AG04450 (cell line): ENCODE measurements at regions not wholly inside any gene's neighbourhood (a gene's known extent, or its start where the extent isn't known, plus 50 kb on each side); places are given as distances from the start of the nearest gene placed in this dataset.

Experiments used
- CTCF ChIA-PET: fragments of 300-600, 350-600 bp; formaldehyde crosslinking; extraction: SDS; loops from one replicate; lab custom pipeline; 2022; ENCODE audit warnings: antibody characterized with exemption, inconsistent platforms; lab: Charles Lee
- POLR2A ChIA-PET: fragments of 350-600 bp; formaldehyde crosslinking; extraction: SDS; loops from one replicate; lab custom pipeline; 2021; ENCODE audit warnings: antibody characterized with exemption, inconsistent platforms; lab: Yijun Ruan, JAX
- DNase-seq: peaks from one replicate; pipeline ENCODE4 v3.0.0-alpha.2; 2011; ENCODE audit warnings: low read depth, low spot score
- H3K27ac ChIP-seq: one replicate; pipeline ENCODE4 v1.5.1; 2012; ENCODE audit warnings: low read depth, low read length, control low read depth
- H3K27me3 ChIP-seq: one replicate; pipeline ENCODE4 v1.6.0; 2012; ENCODE audit warnings: low read length; ENCODE audit not compliant: control insufficient read depth, insufficient read depth
- H3K4me3 ChIP-seq: 2 replicates; pipeline ENCODE4 v1.5.1; 2011; ENCODE audit warnings: mild to moderate bottlenecking, low read depth, low read length, control low read depth
- H3K9me3 ChIP-seq: 2 replicates; pipeline ENCODE4 v1.5.1; 2012; ENCODE audit warnings: low read length; ENCODE audit not compliant: control insufficient read depth, insufficient read depth
- TF ChIP-seq, protein P1 (sequence below): IDR thresholded peaks from 2 replicates; pipeline ENCODE4 v1.5.1; 2011; ENCODE audit warnings: low read depth, low read length, control low read depth, inconsistent platforms

GRCh38 chr15:45827275-45827674 lies 192.4 kb downstream of the SQOR start:
- TF ChIP-seq, protein P1, sequence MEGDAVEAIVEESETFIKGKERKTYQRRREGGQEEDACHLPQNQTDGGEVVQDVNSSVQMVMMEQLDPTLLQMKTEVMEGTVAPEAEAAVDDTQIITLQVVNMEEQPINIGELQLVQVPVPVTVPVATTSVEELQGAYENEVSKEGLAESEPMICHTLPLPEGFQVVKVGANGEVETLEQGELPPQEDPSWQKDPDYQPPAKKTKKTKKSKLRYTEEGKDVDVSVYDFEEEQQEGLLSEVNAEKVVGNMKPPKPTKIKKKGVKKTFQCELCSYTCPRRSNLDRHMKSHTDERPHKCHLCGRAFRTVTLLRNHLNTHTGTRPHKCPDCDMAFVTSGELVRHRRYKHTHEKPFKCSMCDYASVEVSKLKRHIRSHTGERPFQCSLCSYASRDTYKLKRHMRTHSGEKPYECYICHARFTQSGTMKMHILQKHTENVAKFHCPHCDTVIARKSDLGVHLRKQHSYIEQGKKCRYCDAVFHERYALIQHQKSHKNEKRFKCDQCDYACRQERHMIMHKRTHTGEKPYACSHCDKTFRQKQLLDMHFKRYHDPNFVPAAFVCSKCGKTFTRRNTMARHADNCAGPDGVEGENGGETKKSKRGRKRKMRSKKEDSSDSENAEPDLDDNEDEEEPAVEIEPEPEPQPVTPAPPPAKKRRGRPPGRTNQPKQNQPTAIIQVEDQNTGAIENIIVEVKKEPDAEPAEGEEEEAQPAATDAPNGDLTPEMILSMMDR, result no peak
- POLR2A ChIA-PET, result no interaction called here

DNA sequence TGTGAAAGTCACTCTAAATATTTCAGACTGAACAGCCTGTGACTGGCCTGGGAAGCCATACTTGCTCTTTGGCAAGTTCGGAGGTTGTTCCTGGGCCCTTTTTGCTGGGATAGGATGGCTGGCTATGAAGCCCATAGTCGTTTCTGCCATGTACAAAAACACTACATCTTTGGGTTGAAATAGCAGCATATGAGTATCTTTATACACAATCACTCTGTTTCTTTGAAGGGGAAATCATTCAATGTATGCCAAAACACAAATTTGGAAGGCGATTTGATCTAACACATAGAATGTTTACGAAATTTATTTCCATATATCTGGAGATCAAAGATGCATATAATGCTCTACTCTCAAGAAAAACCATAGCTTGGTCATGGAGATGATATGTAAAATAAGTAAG lies 192.9 kb downstream of the SQOR start:
- TF ChIP-seq, protein P1, result no peak
- ChIA-PET POLR2A (no interaction called here), CTCF (no interaction called here)
- peaks cover 17% of the 10 kb centered on the region for H3K9me3 ChIP-seq
- no peak overlapping the region for H3K27ac ChIP-seq
- no peak overlapping the region for H3K4me3 ChIP-seq
- H3K27me3 ChIP-seq, result no peaks in the 10 kb centered on the region
- no peak for DNase-seq

More at GRCh38 chr15:45827275-45827674, 192.4 kb downstream of the SQOR start:
- CTCF ChIA-PET, result no interaction called here
- Histone ChIP-seq H3K27ac (no peak overlapping the region), H3K9me3 (peaks cover 17% of the 10 kb centered on the region), H3K27me3 (no peaks in the 10 kb centered on the region), H3K4me3 (no peak overlapping the region)
- DNase-seq, result no peak

GRCh38 chr15:45829336-45830153 lies 194.7 kb downstream of the SQOR start:
- peaks cover 22% of the 10 kb centered on the region for H3K9me3 ChIP-seq
- no peaks in the 10 kb centered on the region for H3K27me3 ChIP-seq
- CTCF ChIA-PET, result no interaction called here

DNA sequence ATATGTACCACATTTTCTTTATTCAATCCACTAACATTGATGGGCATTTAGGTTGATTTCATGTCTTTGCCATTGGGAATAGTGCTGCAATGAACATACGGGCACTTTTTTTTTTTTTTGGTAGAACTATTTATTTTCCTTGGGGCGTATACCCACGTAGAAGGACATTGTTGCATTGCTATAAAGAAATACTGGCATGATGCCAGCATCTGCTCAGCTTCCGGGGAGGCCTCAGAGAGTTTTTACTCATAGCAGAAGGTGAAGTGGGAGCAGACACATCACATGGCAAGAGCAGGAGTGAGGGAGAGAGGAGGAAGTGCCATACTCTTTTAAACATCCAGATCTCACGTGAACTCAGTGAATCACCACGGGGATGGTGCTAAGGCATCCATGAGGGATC lies 197.0 kb downstream of the SQOR start:
- Histone ChIP-seq H3K27me3 (no peaks in the 10 kb centered on the region), H3K9me3 (peaks cover 22% of the 10 kb centered on the region), H3K4me3 (no peak overlapping the region), H3K27ac (no peak overlapping the region)
- ChIA-PET CTCF (no interaction called here), POLR2A (no interaction called here)
- no peak for DNase-seq
- TF ChIP-seq, protein P1, result no peak

More at GRCh38 chr15:45829336-45830153, 194.7 kb downstream of the SQOR start:
- Histone ChIP-seq H3K4me3 (no peak overlapping the region), H3K27ac (no peak overlapping the region)
- POLR2A ChIA-PET, result no interaction called here
- TF ChIP-seq, protein P1, result no peak
- DNase-seq, result no peak

GRCh38 chr15:45834622-45835021 lies 199.8 kb downstream of the SQOR start:
- H3K4me3 ChIP-seq, result no peak overlapping the region
- ChIA-PET POLR2A (no interaction called here), CTCF (no interaction called here)
- TF ChIP-seq, protein P1, result no peak
- no peak overlapping the region for H3K27ac ChIP-seq
- peaks cover 8% of the 10 kb centered on the region for H3K9me3 ChIP-seq
- DNase-seq, result no peak
- no peaks in the 10 kb centered on the region for H3K27me3 ChIP-seq
